ENCODE measurements at regions not wholly inside any gene's neighbourhood (a gene's known extent, or its start where the extent isn't known, plus 50 kb on each side); places are given as distances from the start of the nearest gene placed in this dataset.

- Histone ChIP-seq H3K4me3 (ENCODE audit: low read depth in 1 of 3, low read length in 3 of 3) (no peak overlapping the region), H3K27ac (ENCODE audit: low read depth in 1 of 2, low read length in 2 of 2) (no peak overlapping the region), H3K4me1 (ENCODE audit: control insufficient read depth in 4 of 4, insufficient read depth in 4 of 4, low read length in 3 of 4) (no peaks in the 10 kb centered on the region), H3K27me3 (ENCODE audit: control insufficient read depth in 4 of 4, insufficient read depth in 4 of 4, low read length in 3 of 4) (no peaks in the 10 kb centered on the region), H3K9ac (ENCODE audit: low read depth in 1 of 2, low read length in 2 of 2) (no peak overlapping the region), H3K9me3 (ENCODE audit: control insufficient read depth in 4 of 4, low read length in 3 of 4) (peaks cover 0 to 8% (median 0%) of the 10 kb centered on the region in 4 donors), H3K36me3 (ENCODE audit: control insufficient read depth in 4 of 4, insufficient read depth in 3 of 4, low read depth in 1 of 4, low read length in 3 of 4) (no peaks in the 10 kb centered on the region)
- DNase-seq (ENCODE audit: low spot score) = no peak
- TF ChIP-seq TAF1 (conservative IDR thresholded peaks at IDR 0.05) (no peak), YY1 (IDR thresholded peaks at IDR 0.05) (no peak), MAX (IDR thresholded peaks at IDR 0.05) (no peak), REST (IDR thresholded peaks at IDR 0.05) (no peak), NR2F2 (IDR thresholded peaks at IDR 0.05) (no peak), JUND (IDR thresholded peaks at IDR 0.05) (no peak), ATF3 (IDR thresholded peaks at IDR 0.05) (no peak), HNF4A (conservative IDR thresholded peaks at IDR 0.05) (no peak), EGR1 (IDR thresholded peaks at IDR 0.05; ENCODE audit: low read depth in 2 of 2) (no peak), SP1 (IDR thresholded peaks at IDR 0.05) (no peak), FOXA2 (IDR thresholded peaks at IDR 0.05) (no peak), GABPA (IDR thresholded peaks at IDR 0.05 in 1 of 2, conservative IDR thresholded peaks at IDR 0.05 in 1 of 2) (no peak), HNF4G (IDR thresholded peaks at IDR 0.05) (no peak), FOXA1 (IDR thresholded peaks at IDR 0.05) (no peak), ZBTB33 (IDR thresholded peaks at IDR 0.05) (no peak), RAD21 (IDR thresholded peaks at IDR 0.05) (no peak), RXRA (IDR thresholded peaks at IDR 0.05) (no peak), CTCF (IDR thresholded peaks at IDR 0.05; ENCODE audit: low read depth, low read length, missing input control) (no peak)
Measured at GRCh38 chr12:72876092-72876491, 603.9 kb downstream of the TRHDE start.
